Endothelial cell (in vitro differentiated cells): ENCODE measurements at regions not wholly inside any gene's neighbourhood (a gene's known extent, or its start where the extent isn't known, plus 50 kb on each side); places are given as distances from the start of the nearest gene placed in this dataset.

ENCODE experiments used
- DNase-seq: peaks from one replicate; pipeline ENCODE4 v3.0.0; 2021; ENCODE audit warnings: low spot score
- H3K27ac Mint-ChIP-seq: one replicate; pipeline ENCODE4 v1.8.0; 2021; ENCODE audit warnings: mixed read lengths, inconsistent platforms; ENCODE audit not compliant: unreplicated experiment
- H3K27me3 Mint-ChIP-seq: one replicate; pipeline ENCODE4 v1.8.0; 2021; ENCODE audit warnings: mild to moderate bottlenecking, moderate library complexity, mixed read lengths, inconsistent platforms; ENCODE audit not compliant: unreplicated experiment
- H3K36me3 Mint-ChIP-seq: one replicate; pipeline ENCODE4 v1.8.0; 2021; ENCODE audit warnings: mild to moderate bottlenecking, low read depth, mixed read lengths, inconsistent platforms; ENCODE audit not compliant: unreplicated experiment
- H3K4me1 Mint-ChIP-seq: one replicate; pipeline ENCODE4 v1.8.0; 2021; ENCODE audit warnings: mild to moderate bottlenecking, mixed read lengths, inconsistent platforms; ENCODE audit not compliant: unreplicated experiment
- H3K4me3 Mint-ChIP-seq: one replicate; pipeline ENCODE4 v1.8.0; 2021; ENCODE audit warnings: mild to moderate bottlenecking, mixed read lengths, inconsistent platforms; ENCODE audit not compliant: unreplicated experiment
- H3K9me3 Mint-ChIP-seq: one replicate; pipeline ENCODE4 v1.8.0; 2021; ENCODE audit warnings: mixed read lengths, inconsistent platforms; ENCODE audit not compliant: unreplicated experiment
- CTCF ChIP-seq: fragments of 200-600 bp; sonication (generic); IDR thresholded peaks from one replicate; pipeline ENCODE4 v1.5.0; 2021; ENCODE audit warnings: antibody characterized with exemption; ENCODE audit not compliant: unreplicated experiment

- no peak for TF ChIP-seq CTCF
- no peaks in the 10 kb centered on the region for H3K36me3 Mint-ChIP-seq
- no peaks in the 10 kb centered on the region for H3K27me3 Mint-ChIP-seq
- peaks cover 13% of the 10 kb centered on the region for H3K4me1 Mint-ChIP-seq
- no peak for DNase-seq
- no peaks in the 10 kb centered on the region for H3K9me3 Mint-ChIP-seq
- H3K4me3 Mint-ChIP-seq: no peak overlapping the region
- H3K27ac Mint-ChIP-seq: no peak overlapping the region
These were observed 108.1 kb upstream of the UBL3 start for GRCh38 chr13:29958476-29958875.

DNA sequence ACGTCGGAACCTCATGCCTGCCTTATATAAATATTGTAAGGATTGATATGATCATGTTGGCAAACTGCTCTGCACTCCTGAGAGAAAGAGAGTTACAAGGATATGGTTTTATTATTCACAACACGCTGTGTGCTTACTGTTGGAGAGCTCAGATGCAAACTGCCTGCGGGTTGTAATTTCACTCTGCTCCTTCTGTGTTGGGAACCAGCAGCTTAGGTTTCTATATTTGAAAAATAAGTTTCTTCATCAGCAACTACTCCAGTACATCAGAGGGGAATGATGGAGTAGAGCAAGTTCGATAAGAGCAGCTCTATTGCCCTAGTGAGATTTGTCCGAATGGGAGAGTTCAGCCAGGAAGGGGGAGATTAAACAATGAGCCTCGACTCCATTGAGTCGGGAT lies 106.9 kb upstream of the UBL3 start:
- Mint-ChIP-seq H3K36me3 (no peaks in the 10 kb centered on the region), H3K4me1 (peaks cover 13% of the 10 kb centered on the region), H3K9me3 (no peaks in the 10 kb centered on the region), H3K27ac (no peak overlapping the region), H3K4me3 (no peak overlapping the region), H3K27me3 (no peaks in the 10 kb centered on the region)
- no peak for DNase-seq
- TF ChIP-seq CTCF: no peak

- H3K9me3 Mint-ChIP-seq: no peaks in the 10 kb centered on the region
- no peaks in the 10 kb centered on the region for H3K27me3 Mint-ChIP-seq
- H3K4me3 Mint-ChIP-seq: no peak overlapping the region
- no peaks in the 10 kb centered on the region for H3K36me3 Mint-ChIP-seq
- no peak for TF ChIP-seq CTCF
- no peak for DNase-seq
- H3K27ac Mint-ChIP-seq: no peak overlapping the region
- H3K4me1 Mint-ChIP-seq: peaks cover 13% of the 10 kb centered on the region
These were observed 106.4 kb upstream of the UBL3 start for GRCh38 chr13:29956853-29957252.

DNA sequence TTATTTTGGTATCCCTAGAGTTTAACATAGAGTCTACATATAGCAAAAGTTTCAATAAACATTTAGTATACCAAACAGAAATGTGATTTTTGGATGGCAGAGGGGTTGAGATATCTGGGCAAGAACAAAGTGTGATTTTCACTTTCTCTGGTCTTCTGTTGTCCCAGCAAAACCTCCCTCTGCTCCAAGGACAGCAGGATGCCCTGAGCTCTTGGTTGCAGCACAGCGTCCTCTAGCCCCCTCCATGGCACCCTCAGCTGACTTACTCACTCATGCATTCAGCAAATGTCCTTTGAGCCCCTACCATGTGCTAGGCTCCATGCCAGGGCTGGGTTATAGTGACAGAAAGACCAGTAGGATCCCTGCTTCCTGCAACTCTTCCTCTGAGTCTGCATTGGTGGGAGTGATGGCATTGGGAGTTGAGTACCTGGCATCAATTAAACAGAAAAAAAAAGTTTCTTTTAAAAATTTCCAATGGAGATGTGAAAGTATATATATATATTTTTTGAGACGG lies 104.8 kb upstream of the UBL3 start:
- no peak for DNase-seq
- no peak overlapping the region for H3K27ac Mint-ChIP-seq
- no peaks in the 10 kb centered on the region for H3K9me3 Mint-ChIP-seq
- no peak for TF ChIP-seq CTCF
- H3K27me3 Mint-ChIP-seq: no peaks in the 10 kb centered on the region
- H3K4me1 Mint-ChIP-seq: peaks cover 13% of the 10 kb centered on the region
- no peak overlapping the region for H3K4me3 Mint-ChIP-seq
- H3K36me3 Mint-ChIP-seq: no peaks in the 10 kb centered on the region

DNA sequence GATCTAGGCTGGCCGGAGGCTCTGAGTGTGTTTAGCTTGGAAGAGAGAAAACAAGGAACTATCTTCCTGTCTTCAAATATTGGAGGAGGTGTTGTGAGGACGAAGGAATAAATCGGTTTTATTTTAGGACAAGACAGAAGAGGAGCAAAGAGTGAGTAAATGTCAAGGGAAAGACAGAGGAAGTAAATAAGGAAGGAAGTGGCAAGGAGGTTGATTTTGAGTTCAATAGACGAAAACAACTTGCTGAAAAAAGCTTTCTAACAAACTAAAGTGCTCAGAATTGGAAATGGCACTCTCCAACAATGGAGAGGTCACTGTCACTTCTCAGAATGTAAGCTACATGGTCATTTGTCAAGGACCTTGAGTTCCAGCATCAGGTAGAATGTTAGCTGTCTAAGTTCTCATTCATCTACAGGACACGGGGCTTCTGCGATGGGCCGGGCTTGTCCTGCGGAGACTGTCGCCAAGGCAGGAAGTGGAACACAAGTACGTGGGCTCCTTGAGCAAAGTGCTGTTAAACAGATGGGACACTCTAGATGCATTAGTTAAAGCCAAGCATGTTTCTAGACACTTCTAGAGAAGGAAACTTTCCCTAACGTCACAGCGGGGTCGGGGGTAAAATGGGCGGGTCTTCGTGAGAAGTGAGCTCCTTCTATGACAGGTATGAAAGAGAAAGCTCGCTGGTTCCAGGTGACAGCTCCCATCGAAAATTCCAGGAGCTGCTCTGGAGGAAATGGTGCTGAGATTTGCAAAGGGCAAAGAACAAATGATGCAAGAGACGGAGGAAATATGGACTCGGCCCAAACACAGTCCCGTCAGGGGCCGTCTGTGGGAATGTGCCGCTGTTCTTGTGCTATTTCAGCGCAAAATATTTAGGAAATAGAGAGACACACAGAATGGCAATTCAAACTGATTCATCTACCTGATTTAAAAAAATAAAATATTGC lies 103.9 kb upstream of the UBL3 start:
- Mint-ChIP-seq H3K9me3 (no peaks in the 10 kb centered on the region), H3K36me3 (no peaks in the 10 kb centered on the region), H3K4me1 (peaks cover 13% of the 10 kb centered on the region), H3K27me3 (no peaks in the 10 kb centered on the region), H3K27ac (no peak overlapping the region), H3K4me3 (no peak overlapping the region)
- DNase-seq: no peak
- no peak for TF ChIP-seq CTCF
